ENCODE measurements at regions not wholly inside any gene's neighbourhood (a gene's known extent, or its start where the extent isn't known, plus 50 kb on each side); places are given as distances from the start of the nearest gene placed in this dataset.

GRCh38 chr1:231091415-231091814, 51.4 kb upstream of the FAM89A start:
- H3K36me3 Mint-ChIP-seq: no peaks in the 10 kb centered on the region
- DNase-seq (ENCODE audit: low spot score) (no peak), ATAC-seq (no peak)
- TF ChIP-seq MLX (CRISPR knock-in tag; IDR thresholded peaks at IDR 0.05) (no peak), USF2 (CRISPR knock-in tag; IDR thresholded peaks at IDR 0.05) (no peak), ZNF396 (CRISPR knock-in tag; IDR thresholded peaks at IDR 0.05; ENCODE audit: borderline replicate concordance) (no peak), ATF1 (CRISPR knock-in tag; IDR thresholded peaks at IDR 0.05) (no peak), E2F4 (CRISPR knock-in tag; IDR thresholded peaks at IDR 0.05; ENCODE audit: borderline replicate concordance, low read depth) (no peak), ZNF512 (CRISPR knock-in tag; IDR thresholded peaks at IDR 0.05; ENCODE audit: borderline replicate concordance) (no peak), ZBTB21 (CRISPR knock-in tag; IDR thresholded peaks at IDR 0.05; ENCODE audit: borderline replicate concordance) (no peak), ZNF416 (CRISPR knock-in tag; IDR thresholded peaks at IDR 0.05) (no peak), ZNF423 (CRISPR knock-in tag; IDR thresholded peaks at IDR 0.05) (no peak), TCF7 (CRISPR knock-in tag; IDR thresholded peaks at IDR 0.05; ENCODE audit: low read depth) (no peak), ARID4B (CRISPR knock-in tag; IDR thresholded peaks at IDR 0.05; ENCODE audit: borderline replicate concordance) (no peak), MYBL2 (CRISPR knock-in tag; IDR thresholded peaks at IDR 0.05) (no peak), RELA (CRISPR knock-in tag; IDR thresholded peaks at IDR 0.05; ENCODE audit: borderline replicate concordance) (no peak)
- H3K27me3 Mint-ChIP-seq (ENCODE audit: low read depth): peaks cover 66% of the 10 kb centered on the region
- H3K27ac Mint-ChIP-seq: no peak overlapping the region
- no peaks in the 10 kb centered on the region; the same call in 1 of the 2 replicates for H3K9me3 Mint-ChIP-seq
- ChIA-PET CTCF (interaction anchor here (0.5 to 2.1 kb wide), 18 partner anchors 10 to 294 kb away, joined by 3 to 15 read pairs (median 4); no protein-coding TSS in a partner anchor), POLR2A (no interaction called here)
- no peaks in the 10 kb centered on the region for H3K4me1 Mint-ChIP-seq
- no peak overlapping the region for H3K4me3 Mint-ChIP-seq

Measured in WTC11 (cell line).